Colonic mucosa (tissue), 4 donors: ENCODE measurements at regions not wholly inside any gene's neighbourhood (a gene's known extent, or its start where the extent isn't known, plus 50 kb on each side); places are given as distances from the start of the nearest gene placed in this dataset.

ENCODE experiments used
- DNase-seq: peaks from one replicate; pipeline ENCODE4 v3.0.0-alpha.2; 2020
- H3K27ac ChIP-seq: fragments of 200-600 bp; one replicate; pipeline ENCODE4 v1.8.0; 2021
- H3K27me3 ChIP-seq: fragments of 200-600 bp; one replicate; pipeline ENCODE4 v1.8.0; 2021
- H3K36me3 ChIP-seq: fragments of 200-600 bp; one replicate; pipeline ENCODE4 v1.8.0; 2021
- H3K4me1 ChIP-seq: fragments of 200-600 bp; one replicate; pipeline ENCODE4 v1.8.0; 2021; ENCODE audit warnings: mild to moderate bottlenecking
- H3K4me3 ChIP-seq: fragments of 200-600 bp; one replicate; pipeline ENCODE4 v1.8.0; 2021
- H3K9ac ChIP-seq, 2 donors: one replicate each; pipeline ENCODE4 v1.7.0; 2013; ENCODE audit warnings: control low read depth in 2 of 2, low read depth in 2 of 2, low read length in 2 of 2
- H3K9me3 ChIP-seq: fragments of 200-600 bp; one replicate; pipeline ENCODE4 v1.8.0; 2021
- CTCF ChIP-seq: fragments of 200-600 bp; IDR thresholded peaks from one replicate; pipeline ENCODE4 v1.8.0; 2022; ENCODE audit warnings: antibody characterized with exemption, mild to moderate bottlenecking
- intact Hi-C: fragments of 100-400 bp; cut with DNase I; formaldehyde crosslinking; loops from one replicate; pipeline ENCODE4 v1.14.1; 2022
- donor health status: healthy.
- donor health status: DM: no; HTN: no; CAD: no.
- donor health status: DM: no; HTN: no; CAD: no.

- no peaks in the 10 kb centered on the region for H3K4me1 ChIP-seq
- no peak overlapping the region for H3K9ac ChIP-seq
- no peak overlapping the region for H3K27ac ChIP-seq
- no peaks in the 10 kb centered on the region for H3K27me3 ChIP-seq
- no peak overlapping the region for H3K4me3 ChIP-seq
- DNase-seq: no peak
- intact Hi-C loops: no loop called here
- no peaks in the 10 kb centered on the region for H3K9me3 ChIP-seq
- TF ChIP-seq CTCF: no peak
- H3K36me3 ChIP-seq: no peaks in the 10 kb centered on the region
Observed at GRCh38 chr21:24096651-24097050, 1510.6 kb downstream of the MRPL39 start.

DNA sequence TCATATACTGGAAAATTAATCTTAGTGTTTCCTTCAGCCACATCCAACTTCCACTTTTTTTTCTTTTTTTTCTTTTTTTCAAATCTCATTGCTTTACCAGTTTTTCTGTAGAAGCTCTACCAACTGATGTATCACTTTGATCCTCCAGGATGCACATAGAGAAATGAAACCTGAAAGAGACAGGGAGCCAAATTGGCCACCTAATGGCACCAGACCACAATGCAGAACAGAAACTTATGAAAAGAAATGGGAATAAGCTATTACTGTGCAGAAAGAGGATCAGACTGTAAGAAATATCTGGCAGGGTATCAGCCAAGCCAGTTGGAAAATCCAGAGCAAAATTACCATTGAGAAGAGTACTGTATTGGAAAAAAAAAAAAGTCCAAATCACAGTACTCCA, 1514.2 kb downstream of the MRPL39 start:
- intact Hi-C loops: no loop called here
- Histone ChIP-seq H3K9ac (no peak overlapping the region), H3K36me3 (no peaks in the 10 kb centered on the region), H3K9me3 (no peaks in the 10 kb centered on the region), H3K4me3 (no peak overlapping the region), H3K4me1 (no peaks in the 10 kb centered on the region), H3K27me3 (no peaks in the 10 kb centered on the region), H3K27ac (no peak overlapping the region)
- TF ChIP-seq CTCF: no peak
- DNase-seq: no peak

DNA sequence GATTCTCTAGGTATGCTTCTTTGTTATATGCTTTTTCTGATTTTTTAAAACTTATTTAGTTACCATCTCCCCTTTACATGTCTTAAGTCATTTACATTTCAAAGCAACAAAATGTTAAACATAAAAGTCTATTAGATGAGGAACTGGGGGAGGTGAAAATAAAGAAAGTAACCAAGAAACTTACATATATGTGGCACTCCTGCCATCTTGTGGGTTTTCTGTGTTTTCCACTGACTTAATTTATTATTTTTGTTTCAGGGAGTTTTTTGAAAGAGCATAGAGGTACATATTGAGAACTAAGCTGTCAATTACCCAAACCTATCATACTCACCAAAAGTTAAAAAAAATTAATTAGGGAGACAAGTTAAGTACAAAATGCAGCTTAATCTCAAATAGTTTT, 1531.1 kb downstream of the MRPL39 start:
- no peak for DNase-seq
- H3K27ac ChIP-seq: no peak overlapping the region
- H3K36me3 ChIP-seq: no peaks in the 10 kb centered on the region
- H3K9me3 ChIP-seq: no peaks in the 10 kb centered on the region
- TF ChIP-seq CTCF: no peak
- H3K27me3 ChIP-seq: no peaks in the 10 kb centered on the region
- no peaks in the 10 kb centered on the region for H3K4me1 ChIP-seq
- intact Hi-C loops: no loop called here
- H3K9ac ChIP-seq: no peak overlapping the region
- no peak overlapping the region for H3K4me3 ChIP-seq

- H3K36me3 ChIP-seq: no peaks in the 10 kb centered on the region
- H3K27ac ChIP-seq: no peak overlapping the region
- no peak overlapping the region for H3K4me3 ChIP-seq
- TF ChIP-seq CTCF: no peak
- intact Hi-C loops: no loop called here
- H3K9me3 ChIP-seq: no peaks in the 10 kb centered on the region
- H3K27me3 ChIP-seq: no peaks in the 10 kb centered on the region
- H3K4me1 ChIP-seq: no peaks in the 10 kb centered on the region
- H3K9ac ChIP-seq: no peak overlapping the region
- DNase-seq: no peak
Observed at GRCh38 chr21:24055696-24056095, 1551.6 kb downstream of the MRPL39 start.

DNA sequence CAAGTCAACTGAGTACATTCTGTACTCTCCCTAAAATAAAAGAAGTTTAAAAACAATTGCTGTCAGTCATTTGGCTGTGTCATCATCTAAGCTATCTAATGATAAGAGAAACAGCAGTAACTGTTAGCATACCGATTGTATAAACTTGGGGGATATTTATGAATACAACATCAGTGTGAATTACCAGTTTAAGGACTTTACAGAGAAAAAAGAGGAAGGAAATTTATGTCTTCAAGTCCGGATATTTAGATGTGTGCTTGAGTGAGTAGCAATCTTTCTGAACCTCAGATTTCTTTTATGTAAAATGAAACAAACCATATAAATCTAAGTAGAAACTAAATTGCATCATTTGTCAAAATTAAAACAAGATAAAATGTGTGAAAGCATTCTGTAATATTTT, 1557.0 kb downstream of the MRPL39 start:
- Histone ChIP-seq H3K4me1 (no peaks in the 10 kb centered on the region), H3K27me3 (no peaks in the 10 kb centered on the region), H3K27ac (no peak overlapping the region), H3K36me3 (no peaks in the 10 kb centered on the region), H3K9ac (no peak overlapping the region), H3K4me3 (no peak overlapping the region), H3K9me3 (no peaks in the 10 kb centered on the region)
- intact Hi-C loops: no loop called here
- DNase-seq: no peak
- no peak for TF ChIP-seq CTCF
